T-helper 17 cell (primary cell): ENCODE measurements at regions not wholly inside any gene's neighbourhood (a gene's known extent, or its start where the extent isn't known, plus 50 kb on each side); places are given as distances from the start of the nearest gene placed in this dataset.

Experiments
- ATAC-seq: fragments of 150-1000 bp; cut with Tn5 transposase; 2 replicates; pipeline ENCODE4 v1.10.0; 2021; ENCODE audit warnings: mild to moderate bottlenecking, moderate library complexity
- DNase-seq, 3 donors: peaks; one replicate each; pipeline versions ENCODE4 v3.0.0 to v3.0.0-alpha.2; 2020 to 2021
- H3K9me3 ChIP-seq: one replicate; pipeline ENCODE4 v1.7.0; 2013; ENCODE audit warnings: low read length, mild to moderate bottlenecking; ENCODE audit not compliant: control insufficient read depth, poor library complexity, severe bottlenecking
- H3K27ac Mint-ChIP-seq: one replicate; pipeline ENCODE4 v1.8.0; 2022; ENCODE audit warnings: mild to moderate bottlenecking, moderate library complexity, mixed read lengths
- H3K27me3 Mint-ChIP-seq: one replicate; pipeline ENCODE4 v1.8.0; 2022; ENCODE audit warnings: mixed read lengths
- H3K36me3 Mint-ChIP-seq: one replicate; pipeline ENCODE4 v1.8.0; 2022; ENCODE audit warnings: low read depth, mixed read lengths
- H3K4me1 Mint-ChIP-seq: one replicate; pipeline ENCODE4 v1.8.0; 2022; ENCODE audit warnings: mild to moderate bottlenecking, mixed read lengths
- H3K4me3 Mint-ChIP-seq: one replicate; pipeline ENCODE4 v1.8.0; 2022; ENCODE audit warnings: mild to moderate bottlenecking, moderate library complexity, mixed read lengths

DNA sequence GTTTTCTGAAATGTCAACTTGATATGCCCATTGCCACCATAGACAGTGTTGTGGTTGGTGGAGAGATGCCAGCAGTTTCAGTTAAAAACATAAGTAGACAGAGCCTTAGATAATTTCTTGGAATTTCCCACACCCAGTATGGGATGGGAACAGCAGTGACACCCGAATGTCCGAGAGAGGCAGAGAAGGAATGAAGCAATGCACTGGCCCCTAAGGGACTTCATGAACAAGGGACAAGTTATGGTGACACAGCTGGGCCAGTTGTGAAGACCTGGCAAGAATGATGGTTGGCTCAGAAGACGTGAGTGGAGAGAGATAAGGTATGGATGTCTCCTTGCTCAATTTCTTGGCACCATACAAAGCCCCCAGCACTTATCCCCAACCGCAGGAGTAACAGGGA, 165.2 kb upstream of the APCDD1 start:
- H3K27ac Mint-ChIP-seq = no peak overlapping the region
- H3K27me3 Mint-ChIP-seq = peaks cover 7% of the 10 kb centered on the region
- H3K4me1 Mint-ChIP-seq = no peaks in the 10 kb centered on the region
- no peaks in the 10 kb centered on the region for H3K9me3 ChIP-seq
- H3K4me3 Mint-ChIP-seq = no peak overlapping the region
- ATAC-seq = no peak
- H3K36me3 Mint-ChIP-seq = no peaks in the 10 kb centered on the region
- no peak for DNase-seq

DNA sequence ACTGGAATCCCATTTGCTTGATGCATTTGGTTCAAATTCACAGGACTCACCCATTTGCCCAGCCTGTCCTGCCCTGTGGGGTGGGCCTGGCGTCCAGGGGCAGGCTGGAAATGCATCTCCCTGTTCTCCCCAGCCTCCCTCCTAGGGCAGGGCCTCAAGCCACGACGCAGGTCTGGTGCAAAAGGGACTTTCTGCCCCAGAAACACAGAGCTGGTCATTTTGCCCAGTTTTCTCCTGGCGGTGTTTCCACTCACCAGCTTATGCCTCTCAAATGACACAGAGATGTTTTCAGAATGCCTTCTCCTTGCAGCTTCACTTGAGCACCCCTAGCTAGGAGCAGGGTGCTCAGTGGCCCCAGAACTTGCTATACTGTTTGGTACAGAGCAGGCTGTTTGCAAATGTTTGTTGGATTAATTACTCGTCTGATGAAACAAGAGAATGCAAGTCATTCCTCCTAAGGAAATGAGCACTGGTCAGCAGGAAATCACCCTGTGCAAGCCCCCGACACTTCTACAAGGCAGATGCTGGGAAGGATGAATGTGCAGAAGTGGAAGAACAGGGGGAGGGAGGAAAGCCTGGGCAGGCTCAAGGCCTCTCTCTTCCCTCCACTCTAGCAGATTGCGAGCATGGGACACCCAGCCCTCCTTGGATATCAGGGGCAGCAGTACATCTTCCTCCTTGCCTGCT, 164.3 kb upstream of the APCDD1 start:
- DNase-seq (no peak), ATAC-seq (no peak)
- Mint-ChIP-seq H3K27me3 (peaks cover 7% of the 10 kb centered on the region), H3K36me3 (no peaks in the 10 kb centered on the region), H3K27ac (no peak overlapping the region), H3K4me3 (no peak overlapping the region), H3K4me1 (no peaks in the 10 kb centered on the region)
- no peaks in the 10 kb centered on the region for H3K9me3 ChIP-seq

DNA sequence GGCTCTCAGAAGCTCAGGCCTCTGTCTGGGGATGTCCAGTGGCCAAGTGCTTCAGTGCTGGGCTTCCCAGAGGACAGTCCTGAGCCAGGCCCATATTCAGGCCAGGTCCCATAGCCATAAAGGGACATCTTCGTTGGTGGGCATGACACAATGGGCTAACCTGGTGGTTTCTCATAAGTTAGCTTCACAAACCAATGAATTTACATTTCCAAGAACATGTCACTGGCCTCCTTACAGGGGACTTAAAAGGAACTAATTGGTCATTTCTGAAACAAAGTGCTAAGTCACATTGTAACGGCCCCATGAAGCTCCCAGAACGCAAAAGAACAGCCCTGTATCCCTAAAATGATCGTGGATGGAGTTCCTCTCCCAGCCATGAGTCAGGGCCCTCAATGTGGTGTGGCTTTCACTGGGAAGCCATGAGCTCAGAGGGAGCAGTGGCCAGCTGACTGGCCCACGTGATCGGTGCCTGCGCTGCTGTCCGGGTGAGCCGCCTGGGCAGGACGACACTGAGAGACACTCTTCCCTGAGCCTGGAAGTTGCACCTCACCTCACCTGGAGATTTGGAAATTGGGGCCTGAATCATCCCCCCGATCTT, 163.7 kb upstream of the APCDD1 start:
- no peaks in the 10 kb centered on the region for H3K9me3 ChIP-seq
- Mint-ChIP-seq H3K4me1 (no peaks in the 10 kb centered on the region), H3K27me3 (peaks cover 7% of the 10 kb centered on the region), H3K36me3 (no peaks in the 10 kb centered on the region), H3K27ac (no peak overlapping the region), H3K4me3 (no peak overlapping the region)
- ATAC-seq (no peak), DNase-seq (no peak)

DNA sequence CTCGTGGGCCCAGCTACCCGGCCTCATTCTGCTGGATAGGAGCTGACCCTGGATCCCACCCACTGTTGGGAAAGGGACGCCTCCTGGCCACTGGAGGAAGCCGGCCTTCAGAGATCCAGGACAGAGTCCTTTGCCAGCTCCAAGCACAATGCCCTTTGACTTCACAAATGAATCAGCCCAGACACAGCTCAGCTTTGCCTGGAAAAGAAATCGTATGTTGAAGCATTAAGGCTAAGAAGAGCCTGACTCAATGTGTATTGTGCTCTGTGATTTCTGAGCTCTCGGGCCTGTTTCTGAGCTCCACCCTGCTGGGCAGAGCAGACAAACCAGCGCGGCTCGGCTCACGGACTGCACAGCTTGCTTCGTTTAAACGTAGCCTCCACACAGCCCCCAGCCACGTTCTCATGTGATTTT, 162.9 kb upstream of the APCDD1 start:
- Mint-ChIP-seq H3K27ac (no peak overlapping the region), H3K36me3 (no peaks in the 10 kb centered on the region), H3K4me3 (no peak overlapping the region), H3K27me3 (peaks cover 7% of the 10 kb centered on the region), H3K4me1 (no peaks in the 10 kb centered on the region)
- no peak for ATAC-seq
- no peaks in the 10 kb centered on the region for H3K9me3 ChIP-seq
- DNase-seq = no peak

DNA sequence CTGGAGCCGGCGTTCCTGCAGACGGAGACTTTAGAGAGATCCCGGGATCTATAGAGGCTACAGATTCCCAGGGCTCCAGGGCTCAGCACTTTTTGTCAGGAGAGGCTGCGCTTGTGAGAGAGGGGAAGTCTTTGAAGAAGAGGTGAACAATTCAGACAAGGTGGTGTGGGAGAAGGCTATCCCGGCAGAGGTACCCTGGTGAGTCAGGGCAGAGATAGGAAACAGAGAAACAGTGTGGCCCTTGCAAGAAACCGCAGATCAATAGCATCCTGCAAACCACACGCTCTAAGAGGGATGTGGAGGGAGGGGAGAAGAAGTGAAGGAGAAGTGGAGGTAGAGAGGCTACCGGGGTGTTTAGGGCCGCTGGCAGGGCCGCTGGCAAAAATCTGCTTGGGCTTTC, 160.5 kb upstream of the APCDD1 start:
- H3K27ac Mint-ChIP-seq = no peak overlapping the region
- H3K36me3 Mint-ChIP-seq = no peaks in the 10 kb centered on the region
- no peak for DNase-seq
- peaks cover 7% of the 10 kb centered on the region for H3K27me3 Mint-ChIP-seq
- H3K9me3 ChIP-seq = no peaks in the 10 kb centered on the region
- no peaks in the 10 kb centered on the region for H3K4me1 Mint-ChIP-seq
- ATAC-seq = no peak
- H3K4me3 Mint-ChIP-seq = no peak overlapping the region

DNA sequence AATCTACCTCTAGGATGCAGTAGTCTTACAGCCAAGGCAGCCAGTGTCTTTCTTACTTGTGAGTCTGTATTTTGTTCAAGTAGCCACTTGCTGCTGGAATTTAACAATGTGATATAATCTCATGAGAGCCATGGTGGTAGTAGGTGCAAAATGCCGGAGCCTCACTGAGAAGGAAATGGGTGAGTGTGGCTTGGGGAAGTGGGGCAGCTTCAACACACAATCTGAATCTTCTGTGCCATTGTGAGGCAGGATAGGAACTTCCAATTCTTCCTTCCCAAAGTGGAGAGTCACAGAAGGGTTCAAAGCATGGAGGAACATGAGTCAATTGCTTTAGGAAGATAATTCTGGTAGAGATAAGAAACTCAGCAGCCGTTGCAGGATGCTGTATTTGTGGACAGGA, 158.7 kb upstream of the APCDD1 start:
- Mint-ChIP-seq H3K36me3 (no peaks in the 10 kb centered on the region), H3K4me3 (no peak overlapping the region), H3K4me1 (no peaks in the 10 kb centered on the region), H3K27ac (no peak overlapping the region), H3K27me3 (no peaks in the 10 kb centered on the region)
- ATAC-seq (no peak), DNase-seq (no peak)
- no peaks in the 10 kb centered on the region for H3K9me3 ChIP-seq

DNA sequence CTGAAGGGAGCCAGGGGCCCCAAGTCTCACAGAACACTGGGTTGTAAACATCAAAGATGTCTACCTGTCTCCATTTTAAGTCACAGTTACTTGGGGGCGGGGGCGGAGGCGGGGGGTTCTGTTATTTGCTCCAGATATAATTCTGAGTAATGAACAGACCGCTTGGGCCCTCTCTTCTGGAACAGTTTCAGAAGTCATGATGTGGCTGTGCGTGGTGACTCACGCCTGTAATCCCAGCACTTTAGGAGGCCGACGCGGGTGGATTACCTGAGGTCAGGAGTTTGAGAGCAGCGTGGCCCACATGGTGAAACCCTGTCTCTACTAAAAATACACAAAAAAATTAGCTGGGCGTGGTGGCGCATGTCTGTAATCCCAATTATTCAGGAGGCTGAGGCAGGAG, 157.9 kb upstream of the APCDD1 start:
- H3K27ac Mint-ChIP-seq = no peak overlapping the region
- no peaks in the 10 kb centered on the region for H3K27me3 Mint-ChIP-seq
- ATAC-seq (no peak), DNase-seq (no peak)
- no peaks in the 10 kb centered on the region for H3K4me1 Mint-ChIP-seq
- no peaks in the 10 kb centered on the region for H3K36me3 Mint-ChIP-seq
- H3K9me3 ChIP-seq = no peaks in the 10 kb centered on the region
- no peak overlapping the region for H3K4me3 Mint-ChIP-seq

DNA sequence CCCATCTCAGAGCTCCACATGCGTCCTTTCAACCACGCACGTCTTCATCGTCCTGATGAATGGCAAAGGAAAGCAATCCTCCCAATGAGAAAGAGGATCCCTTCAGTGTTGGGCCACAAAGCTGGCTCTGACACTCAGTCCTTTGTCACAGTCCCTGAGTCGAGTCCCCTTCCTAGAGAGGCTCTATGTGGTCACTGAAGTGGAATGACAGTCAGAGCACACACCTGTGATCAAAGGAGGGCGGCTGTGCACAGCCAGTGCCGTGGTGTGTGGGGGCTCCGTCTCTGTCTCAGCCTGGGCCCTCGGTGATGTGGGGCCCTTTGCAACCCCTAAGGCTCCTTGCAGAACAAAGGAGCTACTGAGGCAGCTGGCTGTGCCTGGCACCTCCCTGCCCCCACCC, 157.3 kb upstream of the APCDD1 start:
- no peak for ATAC-seq
- H3K4me3 Mint-ChIP-seq = no peak overlapping the region

DNA sequence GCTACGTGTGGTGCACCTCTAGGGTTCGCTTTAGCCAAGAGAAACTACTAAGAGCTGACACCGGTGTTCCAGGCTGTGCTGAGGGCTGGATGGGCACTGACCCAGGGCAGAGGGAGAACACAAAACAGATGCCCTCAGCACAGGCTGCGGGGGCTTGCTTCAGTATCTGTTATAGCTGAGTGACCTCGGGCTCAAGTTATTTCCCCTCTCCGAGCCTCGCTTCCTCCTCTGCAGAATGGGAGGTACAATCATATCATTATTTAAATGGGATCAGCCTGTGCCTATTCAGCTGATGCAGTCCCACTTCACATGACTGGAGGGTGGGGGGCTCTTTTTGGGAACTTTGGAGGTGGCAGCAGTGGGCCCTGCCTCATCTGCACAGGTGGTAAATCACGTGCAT, 156.1 kb upstream of the APCDD1 start:
- DNase-seq (no peak), ATAC-seq (no peak)
- Mint-ChIP-seq H3K27me3 (no peaks in the 10 kb centered on the region), H3K36me3 (no peaks in the 10 kb centered on the region), H3K4me1 (no peaks in the 10 kb centered on the region), H3K27ac (no peak overlapping the region), H3K4me3 (no peak overlapping the region)
- H3K9me3 ChIP-seq = no peaks in the 10 kb centered on the region

More for the DNA sequence above, 157.3 kb upstream of the APCDD1 start:
- H3K27me3 Mint-ChIP-seq = no peaks in the 10 kb centered on the region
- no peaks in the 10 kb centered on the region for H3K36me3 Mint-ChIP-seq
- no peak overlapping the region for H3K27ac Mint-ChIP-seq
- H3K4me1 Mint-ChIP-seq = no peaks in the 10 kb centered on the region
- no peak for DNase-seq
- no peaks in the 10 kb centered on the region for H3K9me3 ChIP-seq

DNA sequence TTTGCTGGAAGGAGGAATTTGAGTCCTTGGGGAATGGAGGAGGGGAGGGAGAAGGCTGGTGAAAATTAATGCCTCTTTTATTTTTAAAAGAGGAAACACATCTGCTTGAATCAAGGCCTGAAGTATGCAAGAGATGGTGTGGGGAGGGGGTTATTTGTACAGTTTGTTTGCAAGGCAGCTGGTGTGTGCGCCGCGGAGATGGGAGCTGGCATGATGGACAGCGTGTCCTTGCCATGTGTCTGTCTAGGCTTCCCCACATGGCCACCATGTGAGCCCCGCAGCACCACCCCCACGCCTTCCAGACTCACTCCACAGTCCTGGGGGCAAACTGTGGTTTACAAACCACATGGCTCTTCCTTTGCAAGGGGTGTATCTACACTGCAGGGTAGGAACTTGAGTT, 154.8 kb upstream of the APCDD1 start:
- Mint-ChIP-seq H3K36me3 (no peaks in the 10 kb centered on the region), H3K27ac (no peak overlapping the region), H3K4me3 (no peak overlapping the region), H3K27me3 (peaks cover 5% of the 10 kb centered on the region), H3K4me1 (no peaks in the 10 kb centered on the region)
- DNase-seq (no peak), ATAC-seq (no peak)
- H3K9me3 ChIP-seq = no peaks in the 10 kb centered on the region

DNA sequence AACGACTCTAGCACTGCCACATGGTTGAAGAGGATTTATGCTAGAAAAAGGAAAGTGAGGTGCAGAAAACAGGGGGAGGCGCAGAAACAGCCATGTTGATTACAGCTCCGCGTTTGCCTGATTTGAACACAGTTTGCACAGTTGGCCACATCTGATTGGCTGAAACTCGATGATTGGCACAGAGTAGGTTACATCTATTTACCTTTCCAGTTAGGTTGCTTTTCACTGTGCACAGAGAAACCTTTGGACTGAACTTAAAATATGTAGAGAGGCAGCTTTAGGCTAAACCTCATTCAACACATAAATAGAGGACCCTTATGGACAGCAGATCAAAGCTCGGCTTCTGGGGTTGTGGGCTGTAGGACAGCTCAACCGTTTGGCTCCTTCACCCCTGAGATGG, 153.7 kb upstream of the APCDD1 start:
- ATAC-seq (no peak), DNase-seq (no peak)
- H3K36me3 Mint-ChIP-seq = no peaks in the 10 kb centered on the region
- H3K27me3 Mint-ChIP-seq = peaks cover 5% of the 10 kb centered on the region
- no peaks in the 10 kb centered on the region for H3K9me3 ChIP-seq
- H3K27ac Mint-ChIP-seq = no peak overlapping the region
- H3K4me3 Mint-ChIP-seq = no peak overlapping the region
- H3K4me1 Mint-ChIP-seq = no peaks in the 10 kb centered on the region

DNA sequence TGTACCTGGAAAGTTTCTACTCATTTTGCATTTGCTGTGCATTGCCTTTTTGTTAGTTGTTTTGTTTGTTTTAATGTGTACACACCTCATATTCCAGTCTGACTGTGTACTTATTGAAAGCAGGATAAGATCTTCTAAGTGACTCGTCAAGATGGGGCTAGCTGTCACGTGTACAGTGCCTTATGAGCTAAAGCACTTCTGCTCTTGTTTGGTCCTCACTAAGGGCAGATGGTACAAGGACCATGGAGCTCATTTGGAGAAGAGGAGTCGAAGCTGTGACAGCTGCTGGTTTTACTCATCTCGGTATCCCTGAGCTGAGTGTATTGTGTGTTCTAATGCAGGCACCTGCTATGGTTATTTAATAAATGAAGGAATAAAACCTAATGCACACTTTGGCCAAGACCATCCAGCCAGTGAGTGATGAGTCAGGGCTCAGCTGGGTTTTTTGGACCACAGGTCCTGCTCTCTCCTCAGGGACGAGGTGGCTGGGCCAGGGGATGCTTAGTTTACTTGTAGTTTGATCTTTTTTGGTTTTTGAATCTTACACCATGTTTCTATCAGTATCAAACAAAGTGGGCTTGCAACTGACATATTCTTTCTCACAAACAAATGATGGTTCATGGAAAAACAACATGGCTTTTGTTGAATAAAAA, 152.5 kb upstream of the APCDD1 start:
- no peak for ATAC-seq
- H3K36me3 Mint-ChIP-seq = no peaks in the 10 kb centered on the region
- no peak for DNase-seq
- no peaks in the 10 kb centered on the region for H3K4me1 Mint-ChIP-seq
- peaks cover 5% of the 10 kb centered on the region for H3K27me3 Mint-ChIP-seq
- H3K9me3 ChIP-seq = no peaks in the 10 kb centered on the region
- no peak overlapping the region for H3K27ac Mint-ChIP-seq
- H3K4me3 Mint-ChIP-seq = no peak overlapping the region

DNA sequence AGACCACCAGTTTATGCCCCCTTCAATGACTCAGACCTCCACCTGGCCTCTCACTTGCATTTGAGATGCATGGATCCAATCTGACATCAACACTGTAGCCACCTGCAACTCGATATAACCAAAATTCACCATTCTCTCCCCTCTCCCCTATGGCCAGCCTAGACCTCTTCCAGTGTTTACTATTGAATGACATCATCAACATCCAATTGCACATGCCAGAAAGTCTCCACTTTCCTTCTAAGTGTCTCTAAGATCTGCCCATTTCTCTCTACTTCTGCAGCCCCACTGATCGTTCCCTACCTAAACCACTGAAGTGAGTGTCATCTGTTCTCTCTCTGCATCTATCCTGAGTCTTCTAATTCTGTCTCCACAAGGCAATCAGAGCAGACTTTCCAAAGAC, 151.3 kb upstream of the APCDD1 start:
- Mint-ChIP-seq H3K27me3 (peaks cover 5% of the 10 kb centered on the region), H3K27ac (no peak overlapping the region), H3K4me1 (no peaks in the 10 kb centered on the region), H3K4me3 (no peak overlapping the region), H3K36me3 (no peaks in the 10 kb centered on the region)
- ATAC-seq (no peak), DNase-seq (no peak)
- no peaks in the 10 kb centered on the region for H3K9me3 ChIP-seq

DNA sequence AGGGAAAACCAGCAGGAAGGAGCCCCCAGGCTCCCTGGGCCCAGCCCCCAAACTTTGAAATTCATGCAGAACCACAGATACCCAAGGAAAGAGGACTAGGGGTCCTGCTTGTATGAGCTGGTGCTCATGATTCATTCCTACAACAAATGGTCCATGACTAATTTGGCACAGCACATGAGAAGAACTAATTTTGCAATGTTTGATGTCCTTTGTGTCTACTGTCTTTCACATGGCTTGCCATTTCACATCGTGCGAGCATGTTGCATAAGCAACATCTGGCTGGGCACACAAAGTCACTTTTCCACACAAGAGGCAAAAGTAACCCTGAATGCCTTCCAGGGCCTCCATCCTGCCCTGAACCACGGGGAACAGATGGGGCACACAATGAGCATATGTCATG, 149.6 kb upstream of the APCDD1 start:
- Mint-ChIP-seq H3K27me3 (peaks cover 14% of the 10 kb centered on the region), H3K4me3 (no peak overlapping the region), H3K4me1 (no peaks in the 10 kb centered on the region), H3K36me3 (no peaks in the 10 kb centered on the region), H3K27ac (no peak overlapping the region)
- DNase-seq (no peak), ATAC-seq (no peak)
- H3K9me3 ChIP-seq = no peaks in the 10 kb centered on the region
